HCT116 (cell line): ENCODE measurements at regions not wholly inside any gene's neighbourhood (a gene's known extent, or its start where the extent isn't known, plus 50 kb on each side); places are given as distances from the start of the nearest gene placed in this dataset.

Experiments used
- ATAC-seq: fragments of 200-7000 bp; cut with Tn5 transposase; 2 replicates; pipeline ENCODE4 v1.9.1; 2020; ENCODE audit warnings: mild to moderate bottlenecking, moderate library complexity
- BruUV-seq: library from RNA; stranded (reverse); fragments of 400-500 nt; replicated peaks from 2 replicates; lab custom pipeline; 2021; lab: Mats Ljungman, UMichigan
- CTCF ChIA-PET: fragments of 300-600 bp; sonication (Branson Sonifier 250); formaldehyde crosslinking; loops from one replicate; lab custom pipeline; 2021; ENCODE audit warnings: antibody characterized with exemption; lab: Charles Lee
- POLR2A ChIA-PET: fragments of 300-600, 350-600 bp; sonication (Branson Sonifier 250); formaldehyde crosslinking; loops from one replicate; lab custom pipeline; 2021; ENCODE audit warnings: antibody characterized with exemption; lab: Charles Lee
- RAD21 ChIA-PET, 2 experiments: fragments of 300-600 bp; sonication (Branson Sonifier 250); formaldehyde crosslinking; loops; one replicate each; lab custom pipeline; 2023; ENCODE audit warnings: low total read pairs in 2 of 2; ENCODE audit not compliant: uncharacterized antibody in 2 of 2, unreplicated experiment in 2 of 2, low non-redundant PET in 1 of 2; lab: Charles Lee
- DNase-seq: peaks from one replicate; pipeline ENCODE4 v3.0.0-alpha.2; 2010; ENCODE audit warnings: low read depth, low spot score
- H2AFZ ChIP-seq: fragments of 200-600 bp; shearing (Covaris generic), sonication (generic); 2 replicates; pipeline ENCODE4 v1.6.1; 2017; ENCODE audit warnings: low read depth, mixed run types, mixed read lengths, antibody characterized with exemption, low read length; ENCODE audit not compliant: poor library complexity, severe bottlenecking
- H3K27ac ChIP-seq: 2 replicates; pipeline ENCODE4 v1.5.1; 2012; ENCODE audit warnings: low read depth, low read length
- H3K27me3 ChIP-seq: fragments of 200-600 bp; sonication (generic); 2 replicates; pipeline ENCODE4 v1.6.1; 2016; ENCODE audit warnings: mixed run types, low read length, mixed read lengths; ENCODE audit not compliant: insufficient read depth
- H3K36me3 ChIP-seq, 2 experiments: fragments of 200-500 bp in 1 of 2; fragments of 200-600 bp in 1 of 2; sonication (Bioruptor generic) in 1 of 2; sonication (generic) in 1 of 2; 2 replicates each; pipeline versions ENCODE4 v1.5.1 to v1.6.1; 2014 to 2016; ENCODE audit warnings: low read length in 2 of 2, inconsistent platforms in 1 of 2, mixed read lengths in 1 of 2, mixed run types in 1 of 2; ENCODE audit not compliant: insufficient read depth in 2 of 2, control insufficient read depth in 1 of 2
- H3K4me1 ChIP-seq, 2 experiments: fragments of 200-600 bp in 1 of 2; sonication (generic) in 1 of 2; 2 replicates each; pipeline versions ENCODE4 v1.5.1 to v1.6.1; 2012 to 2017; ENCODE audit warnings: low read length in 2 of 2, inconsistent platforms in 1 of 2, mild to moderate bottlenecking in 1 of 2, mixed read lengths in 1 of 2, mixed run types in 1 of 2, moderate library complexity in 1 of 2; ENCODE audit not compliant: insufficient read depth in 2 of 2, control insufficient read depth in 1 of 2
- H3K4me2 ChIP-seq: fragments of 200-600 bp; sonication (generic); 2 replicates; pipeline ENCODE4 v1.6.1; 2017; ENCODE audit warnings: mixed run types, low read length, mixed read lengths
- H3K4me3 ChIP-seq, 2 experiments: fragments of 200-600 bp in 1 of 2; sonication (generic) in 1 of 2; replicated peaks in 1 of 2; 2 replicates each; pipeline ENCODE4 v1.5.1; 2011 to 2016; ENCODE audit warnings: low read length in 2 of 2, control low read depth in 1 of 2, low read depth in 1 of 2, mild to moderate bottlenecking in 1 of 2, mixed read lengths in 1 of 2, mixed run types in 1 of 2
- H3K79me2 ChIP-seq: fragments of 200-600 bp; sonication (generic); 2 replicates; pipeline ENCODE4 v1.6.1; 2017; ENCODE audit warnings: mild to moderate bottlenecking, mixed run types, low read length, moderate library complexity, mixed read lengths; ENCODE audit not compliant: insufficient read depth
- H3K9ac ChIP-seq: fragments of 200-600 bp; sonication (generic); 2 replicates; pipeline ENCODE4 v1.6.1; 2016; ENCODE audit warnings: low read length, mixed read lengths
- H3K9me2 ChIP-seq: fragments of 200-600 bp; sonication (generic), shearing (Covaris generic); 2 replicates; pipeline ENCODE4 v1.6.1; 2017; ENCODE audit warnings: mixed run types, mild to moderate bottlenecking, moderate library complexity; ENCODE audit not compliant: insufficient read depth
- H3K9me3 ChIP-seq, 2 experiments: fragments of 200-500 bp in 1 of 2; fragments of 200-600 bp in 1 of 2; sonication (Bioruptor generic) in 1 of 2; sonication (generic) in 1 of 2; 2 replicates each; pipeline ENCODE4 v1.6.1; 2014 to 2017; ENCODE audit warnings: low read length in 2 of 2, mixed read lengths in 2 of 2, inconsistent platforms in 1 of 2, low read depth in 1 of 2, mild to moderate bottlenecking in 1 of 2, mixed run types in 1 of 2, moderate library complexity in 1 of 2; ENCODE audit not compliant: control insufficient read depth in 1 of 2, insufficient read depth in 1 of 2
- H4K20me1 ChIP-seq: fragments of 200-600 bp; sonication (generic), shearing (Covaris generic); 2 replicates; pipeline ENCODE4 v1.6.1; 2017; ENCODE audit warnings: mixed run types, mild to moderate bottlenecking, moderate library complexity; ENCODE audit not compliant: insufficient read depth
- ATF3 ChIP-seq: IDR thresholded peaks from 2 replicates; pipeline ENCODE4 v1.6.1; 2012
- CBX3 ChIP-seq: IDR thresholded peaks from 2 replicates; pipeline ENCODE4 v1.6.1; 2012; ENCODE audit warnings: low read depth
- EGR1 ChIP-seq: IDR thresholded peaks from 2 replicates; pipeline ENCODE4 v1.6.1; 2012; ENCODE audit warnings: low read depth
- ELF1 ChIP-seq: IDR thresholded peaks from 2 replicates; pipeline ENCODE4 v1.6.1; 2012; ENCODE audit warnings: low read depth, borderline replicate concordance
- FOSL1 ChIP-seq: IDR thresholded peaks from 2 replicates; pipeline ENCODE4 v1.6.1; 2012; ENCODE audit warnings: low read depth
- JUND ChIP-seq: IDR thresholded peaks from 2 replicates; pipeline ENCODE4 v1.6.1; 2012
- MAX ChIP-seq: IDR thresholded peaks from 2 replicates; pipeline ENCODE4 v1.6.1; 2012
- POLR2A ChIP-seq: IDR thresholded peaks from 2 replicates; pipeline ENCODE4 v1.7.0; 2011; ENCODE audit warnings: borderline replicate concordance; ENCODE audit not compliant: insufficient read depth, insufficient read length; ENCODE audit errors: extremely low read depth
- SRF ChIP-seq: IDR thresholded peaks from 2 replicates; pipeline ENCODE4 v1.6.1; 2012; ENCODE audit warnings: low read depth
- TCF7L2 ChIP-seq: IDR thresholded peaks from 2 replicates; pipeline ENCODE4 v1.7.0; 2011; ENCODE audit warnings: borderline replicate concordance, inconsistent platforms; ENCODE audit not compliant: insufficient read depth, insufficient read length; ENCODE audit errors: extremely low read depth
- YY1 ChIP-seq: IDR thresholded peaks from 2 replicates; pipeline ENCODE4 v1.6.1; 2011; ENCODE audit warnings: low read length, low read depth, moderate library complexity, mild to moderate bottlenecking; ENCODE audit not compliant: insufficient replicate concordance; ENCODE audit errors: extremely low read depth
- ZNF274 ChIP-seq: fragments of 200-500 bp; sonication (Bioruptor generic); IDR thresholded peaks from 2 replicates; pipeline ENCODE4 v1.6.1; 2014; ENCODE audit warnings: mild to moderate bottlenecking, low read depth, low read length, inconsistent platforms
- intact Hi-C: fragments of 100-400 bp; cut with micrococcal nuclease; formaldehyde crosslinking; loops from 2 replicates; pipeline ENCODE4 v1.10.0; 2022

- ChIA-PET RAD21 (no interaction called here), CTCF (no interaction called here)
- Histone ChIP-seq H3K4me3 (no peak overlapping the region), H3K27ac (no peak overlapping the region), H3K9ac (no peak overlapping the region), H3K9me3 (no peaks in the 10 kb centered on the region), H3K4me1 (no peaks in the 10 kb centered on the region)
- intact Hi-C loops: no loop called here
- ATAC-seq (no peak), DNase-seq (no peak)
- TF ChIP-seq FOSL1 (no peak), MAX (no peak), SRF (no peak), TCF7L2 (no peak), ZNF274 (no peak), CBX3 (no peak), EGR1 (no peak), ATF3 (no peak)
- TF ChIP-seq, all 23 proteins: peak for 0
- Histone ChIP-seq H3K27me3 (no peaks in the 10 kb centered on the region), H3K4me2 (no peak overlapping the region), H4K20me1 (no peaks in the 10 kb centered on the region), H2AFZ (no peak overlapping the region), H3K79me2 (no peaks in the 10 kb centered on the region), H3K9me2 (no peaks in the 10 kb centered on the region), H3K36me3 (no peaks in the 10 kb centered on the region; a peak in 1 of 4 replicates)
- BruUV-seq: no TSS peak
- POLR2A ChIA-PET: no interaction called here
Measured at GRCh38 chr3:34248352-34248751, 449.9 kb downstream of the PDCD6IP start.

- no peaks in the 10 kb centered on the region for H3K79me2 ChIP-seq
- H3K27me3 ChIP-seq: peaks cover 3% of the 10 kb centered on the region; the same call in 1 of the 2 replicates
- H3K4me3 ChIP-seq: no peak overlapping the region
- H3K9ac ChIP-seq: no peak overlapping the region
- H3K4me2 ChIP-seq: no peak overlapping the region
- H3K9me3 ChIP-seq: no peaks in the 10 kb centered on the region
- ChIA-PET RAD21 (no interaction called here), CTCF (no interaction called here), POLR2A (no interaction called here)
- TF ChIP-seq YY1 (no peak), CBX3 (no peak), JUND (no peak), ELF1 (no peak), POLR2A (no peak)
- no peak overlapping the region for H2AFZ ChIP-seq
- no peak for ATAC-seq
- no peaks in the 10 kb centered on the region for H3K36me3 ChIP-seq
- no peak for DNase-seq
- no peak overlapping the region for H3K27ac ChIP-seq
- BruUV-seq: no TSS peak
- H4K20me1 ChIP-seq: no peaks in the 10 kb centered on the region
- intact Hi-C loops: no loop called here
- no peaks in the 10 kb centered on the region for H3K9me2 ChIP-seq
- H3K4me1 ChIP-seq: no peaks in the 10 kb centered on the region
Measured at GRCh38 chr3:34254285-34254684, 455.9 kb downstream of the PDCD6IP start.
